ENCODE measurements at regions not wholly inside any gene's neighbourhood (a gene's known extent, or its start where the extent isn't known, plus 50 kb on each side); places are given as distances from the start of the nearest gene placed in this dataset.

DNA sequence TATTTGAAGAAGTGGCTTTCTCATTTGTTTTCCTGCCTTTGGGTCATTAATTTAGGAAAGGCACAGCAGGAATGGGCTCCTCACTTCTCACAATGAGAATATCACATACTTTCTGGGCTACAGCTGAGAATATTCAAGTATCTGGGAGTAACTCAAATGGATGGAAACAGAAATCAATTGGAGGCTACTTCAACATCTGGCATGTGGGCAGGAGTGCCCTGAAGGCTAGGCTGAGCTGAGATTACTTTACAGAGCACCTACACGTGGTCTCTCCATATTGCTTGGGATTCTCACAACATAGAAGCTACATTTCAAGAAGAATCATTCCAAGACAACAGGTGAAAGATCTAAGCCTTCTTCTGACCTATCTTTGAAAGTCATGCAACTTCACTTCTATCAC lies 325.4 kb downstream of the PID1 start:
- H3K4me1 ChIP-seq (ENCODE audit: control insufficient read depth in 1 of 2, insufficient read depth in 2 of 2, low read length in 2 of 2) = no peaks in the 10 kb centered on the region
- no peaks in the 10 kb centered on the region for H3K36me3 ChIP-seq (replicated peaks in 1 of 2; ENCODE audit: control insufficient read depth in 1 of 2, insufficient read depth in 2 of 2, low read length in 2 of 2)
- TF ChIP-seq, protein P1, sequence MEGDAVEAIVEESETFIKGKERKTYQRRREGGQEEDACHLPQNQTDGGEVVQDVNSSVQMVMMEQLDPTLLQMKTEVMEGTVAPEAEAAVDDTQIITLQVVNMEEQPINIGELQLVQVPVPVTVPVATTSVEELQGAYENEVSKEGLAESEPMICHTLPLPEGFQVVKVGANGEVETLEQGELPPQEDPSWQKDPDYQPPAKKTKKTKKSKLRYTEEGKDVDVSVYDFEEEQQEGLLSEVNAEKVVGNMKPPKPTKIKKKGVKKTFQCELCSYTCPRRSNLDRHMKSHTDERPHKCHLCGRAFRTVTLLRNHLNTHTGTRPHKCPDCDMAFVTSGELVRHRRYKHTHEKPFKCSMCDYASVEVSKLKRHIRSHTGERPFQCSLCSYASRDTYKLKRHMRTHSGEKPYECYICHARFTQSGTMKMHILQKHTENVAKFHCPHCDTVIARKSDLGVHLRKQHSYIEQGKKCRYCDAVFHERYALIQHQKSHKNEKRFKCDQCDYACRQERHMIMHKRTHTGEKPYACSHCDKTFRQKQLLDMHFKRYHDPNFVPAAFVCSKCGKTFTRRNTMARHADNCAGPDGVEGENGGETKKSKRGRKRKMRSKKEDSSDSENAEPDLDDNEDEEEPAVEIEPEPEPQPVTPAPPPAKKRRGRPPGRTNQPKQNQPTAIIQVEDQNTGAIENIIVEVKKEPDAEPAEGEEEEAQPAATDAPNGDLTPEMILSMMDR (IDR thresholded peaks at IDR 0.05) = no peak
- no peak overlapping the region for H2AFZ ChIP-seq (ENCODE audit: insufficient read depth, low read depth, low read length, poor library complexity, severe bottlenecking)
- H3K4me3 ChIP-seq (replicated peaks in 1 of 3; ENCODE audit: low read depth in 2 of 3, low read length in 3 of 3) = no peak overlapping the region
- peaks cover 17 to 26% of the 10 kb centered on the region in 2 donors for H3K9me3 ChIP-seq (replicated peaks in 1 of 2; ENCODE audit: control insufficient read depth in 1 of 2, insufficient read depth in 1 of 2, low read length in 2 of 2)
- H3K4me3 Mint-ChIP-seq = no peak overlapping the region
- H4K20me1 ChIP-seq (ENCODE audit: insufficient read depth, low read length) = no peaks in the 10 kb centered on the region
- no peak overlapping the region for H3K4me2 ChIP-seq (replicated peaks; ENCODE audit: extremely low read depth, low read length, poor library complexity, severe bottlenecking)
- WGBS (ENCODE audit: insufficient coverage) = 83% methylated on average over 1 of the region's 1 CpG
- H3K36me3 Mint-ChIP-seq = no peaks in the 10 kb centered on the region
- intact Hi-C loops (cut with micrococcal nuclease) = no loop called here
- no peak overlapping the region for H3K27ac Mint-ChIP-seq
- H3K27me3 ChIP-seq (ENCODE audit: control insufficient read depth in 2 of 2, insufficient read depth in 2 of 2, low read length in 2 of 2) = no peaks in the 10 kb centered on the region
- peaks cover 0 to 17% (median 5%) of the 10 kb centered on the region in 7 donors for H3K9me3 Mint-ChIP-seq
- H3K4me1 Mint-ChIP-seq = no peaks in the 10 kb centered on the region
- H3K79me2 ChIP-seq (ENCODE audit: insufficient read depth, low read length) = no peaks in the 10 kb centered on the region
- H3K9ac ChIP-seq (ENCODE audit: insufficient read depth, low read length, poor library complexity, severe bottlenecking) = no peak overlapping the region
- no peak overlapping the region for H3K27ac ChIP-seq (ENCODE audit: low read depth in 1 of 2, low read length in 2 of 2)
- no peak for DNase-seq
- no peaks in the 10 kb centered on the region for H3K27me3 Mint-ChIP-seq (ENCODE audit: low read depth in 3 of 3)

DNA sequence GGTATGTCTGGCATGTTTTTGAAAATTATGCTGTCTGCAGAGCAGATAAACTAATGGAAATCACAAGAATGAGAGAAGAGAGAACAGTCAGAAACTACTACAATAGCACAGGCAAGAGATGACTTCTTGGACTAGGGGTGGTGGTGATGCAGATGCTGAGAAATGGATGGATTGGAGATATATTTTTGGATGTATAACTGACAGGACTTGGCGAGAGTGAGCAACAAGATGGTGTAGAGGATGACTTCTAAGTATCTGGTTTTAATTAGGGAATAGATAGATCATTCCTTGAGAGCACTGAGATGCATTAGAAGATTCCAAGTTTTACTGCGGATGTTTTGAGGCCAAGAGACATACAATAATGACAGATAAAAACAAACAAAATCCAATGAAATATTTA lies 328.2 kb downstream of the PID1 start:
- Histone ChIP-seq H3K4me2 (replicated peaks; ENCODE audit: extremely low read depth, low read length, poor library complexity, severe bottlenecking) (no peak overlapping the region), H4K20me1 (ENCODE audit: insufficient read depth, low read length) (no peaks in the 10 kb centered on the region), H3K79me2 (ENCODE audit: insufficient read depth, low read length) (no peaks in the 10 kb centered on the region), H3K36me3 (replicated peaks in 1 of 2; ENCODE audit: control insufficient read depth in 1 of 2, insufficient read depth in 2 of 2, low read length in 2 of 2) (no peaks in the 10 kb centered on the region), H3K9me3 (replicated peaks in 1 of 2; ENCODE audit: control insufficient read depth in 1 of 2, insufficient read depth in 1 of 2, low read length in 2 of 2) (peaks cover 18 to 34% of the 10 kb centered on the region in 2 donors), H3K4me1 (ENCODE audit: control insufficient read depth in 1 of 2, insufficient read depth in 2 of 2, low read length in 2 of 2) (no peaks in the 10 kb centered on the region), H2AFZ (ENCODE audit: insufficient read depth, low read depth, low read length, poor library complexity, severe bottlenecking) (no peak overlapping the region), H3K27ac (ENCODE audit: low read depth in 1 of 2, low read length in 2 of 2) (no peak overlapping the region), H3K27me3 (ENCODE audit: control insufficient read depth in 2 of 2, insufficient read depth in 2 of 2, low read length in 2 of 2) (no peaks in the 10 kb centered on the region), H3K9ac (ENCODE audit: insufficient read depth, low read length, poor library complexity, severe bottlenecking) (no peak overlapping the region), H3K4me3 (replicated peaks in 1 of 3; ENCODE audit: low read depth in 2 of 3, low read length in 3 of 3) (no peak overlapping the region)
- no peak overlapping the region for H3K27ac Mint-ChIP-seq
- peaks cover 0 to 19% (median 10%) of the 10 kb centered on the region in 7 donors for H3K9me3 Mint-ChIP-seq
- 63% methylated on average over 1 of the region's 2 CpGs for WGBS (ENCODE audit: insufficient coverage)
- intact Hi-C loops (cut with micrococcal nuclease) = no loop called here
- DNase-seq = no peak
- H3K4me3 Mint-ChIP-seq = no peak overlapping the region
- H3K27me3 Mint-ChIP-seq (ENCODE audit: low read depth in 3 of 3) = no peaks in the 10 kb centered on the region
- H3K36me3 Mint-ChIP-seq = no peaks in the 10 kb centered on the region
- TF ChIP-seq, protein P1 (IDR thresholded peaks at IDR 0.05) = no peak
- H3K4me1 Mint-ChIP-seq = no peaks in the 10 kb centered on the region

Data from CD14-positive monocyte (primary cell).